CD4-positive, alpha-beta T cell (primary cell): ENCODE measurements at regions not wholly inside any gene's neighbourhood (a gene's known extent, or its start where the extent isn't known, plus 50 kb on each side); places are given as distances from the start of the nearest gene placed in this dataset.

Source experiments
- ATAC-seq: fragments of 200-7000 bp; cut with Tn5 transposase; one replicate; pipeline ENCODE4 v1.10.0; 2022; ENCODE audit warnings: mild to moderate bottlenecking; ENCODE audit not compliant: poor library complexity
- CTCF ChIA-PET: fragments of 350-600 bp; sonication (Branson Sonifier 250); formaldehyde crosslinking; loops from one replicate; lab custom pipeline; 2021; ENCODE audit warnings: antibody characterized with exemption, inconsistent platforms; lab: Charles Lee
- POLR2A ChIA-PET: fragments of 350-600 bp; sonication (Branson Sonifier 250); formaldehyde crosslinking; loops from one replicate; lab custom pipeline; 2021; ENCODE audit warnings: antibody characterized with exemption, inconsistent platforms; lab: Charles Lee
- DNase-seq, 14 experiments: peaks; one replicate each; pipeline ENCODE4 v3.0.0-alpha.2; 2013 to 2020; ENCODE audit warnings: mixed read lengths in 2 of 14
- H3K27ac ChIP-seq, 2 donors: one replicate each; pipeline versions ENCODE4 v1.5.1 to v1.7.0; 2013; ENCODE audit warnings: low read length in 2 of 2, low read depth in 1 of 2, mild to moderate bottlenecking in 1 of 2
- H3K27me3 ChIP-seq, 2 experiments: 1 replicate in 1 of 2; 2 replicates in 1 of 2; pipeline versions ENCODE4 v1.6.1 to v1.7.0; 2013; ENCODE audit warnings: low read length in 2 of 2, control low read depth in 1 of 2, mild to moderate bottlenecking in 1 of 2, moderate library complexity in 1 of 2; ENCODE audit not compliant: insufficient read depth in 2 of 2, control insufficient read depth in 1 of 2
- H3K36me3 ChIP-seq: one replicate; pipeline ENCODE4 v1.6.1; 2013; ENCODE audit warnings: low read length, control low read depth; ENCODE audit not compliant: insufficient read depth
- H3K4me1 ChIP-seq: one replicate; pipeline ENCODE4 v1.6.1; 2013; ENCODE audit warnings: low read length, control low read depth; ENCODE audit not compliant: insufficient read depth
- H3K4me3 ChIP-seq: one replicate; pipeline ENCODE4 v1.5.1; 2013; ENCODE audit warnings: mild to moderate bottlenecking, low read length, moderate library complexity
- H3K9me3 ChIP-seq, 2 experiments: 1 replicate in 1 of 2; 2 replicates in 1 of 2; pipeline versions ENCODE4 v1.6.1 to v1.7.0; 2013; ENCODE audit warnings: low read length in 2 of 2, mild to moderate bottlenecking in 2 of 2, control low read depth in 1 of 2, moderate library complexity in 1 of 2; ENCODE audit not compliant: control insufficient read depth in 1 of 2, insufficient read depth in 1 of 2
- H3K27ac Mint-ChIP-seq: one replicate; pipeline ENCODE4 v1.8.0; 2020; ENCODE audit warnings: mixed read lengths
- H3K27me3 Mint-ChIP-seq: one replicate; pipeline ENCODE4 v1.8.0; 2021; ENCODE audit warnings: mixed read lengths
- H3K36me3 Mint-ChIP-seq: one replicate; pipeline ENCODE4 v1.8.0; 2021; ENCODE audit warnings: low read depth, mixed read lengths
- H3K4me1 Mint-ChIP-seq: one replicate; pipeline ENCODE4 v1.8.0; 2021; ENCODE audit warnings: low read depth, mixed read lengths
- H3K4me3 Mint-ChIP-seq: one replicate; pipeline ENCODE4 v1.8.0; 2020; ENCODE audit warnings: mild to moderate bottlenecking, mixed read lengths
- H3K9me3 Mint-ChIP-seq: one replicate; pipeline ENCODE4 v1.8.0; 2020; ENCODE audit warnings: mixed read lengths
- CTCF ChIP-seq: fragments of 200-600 bp; IDR thresholded peaks from one replicate; pipeline ENCODE4 v1.8.0; 2022; ENCODE audit warnings: antibody characterized with exemption, mild to moderate bottlenecking
- intact Hi-C, 2 experiments: fragments of 100-400 bp; cut with DNase I in 1 of 2; cut with micrococcal nuclease in 1 of 2; formaldehyde crosslinking; loops; one replicate each; pipeline versions ENCODE4 v1.15.1 to v1.9.0; 2023 to 2025; cut with DNase I, micrococcal nuclease

GRCh38 chr10:129390147-129390546 lies 76.9 kb upstream of the MGMT start:
- no peak overlapping the region for H3K27ac Mint-ChIP-seq
- H3K9me3 Mint-ChIP-seq, result no peaks in the 10 kb centered on the region
- ChIA-PET POLR2A (interaction anchor here (0.7 kb wide), 1 partner anchor 22 kb away, joined by 3 read pairs; no protein-coding TSS in a partner anchor), CTCF (no interaction called here)
- no peaks in the 10 kb centered on the region for H3K4me1 Mint-ChIP-seq
- H3K36me3 ChIP-seq, result no peaks in the 10 kb centered on the region
- ATAC-seq (no peak), DNase-seq (no peak)
- no peaks in the 10 kb centered on the region for H3K9me3 ChIP-seq
- H3K27ac ChIP-seq, result no peak overlapping the region
- no peak overlapping the region for H3K4me3 Mint-ChIP-seq
- H3K4me3 ChIP-seq, result no peak overlapping the region
- intact Hi-C loops, result no loop called here
- H3K36me3 Mint-ChIP-seq, result no peaks in the 10 kb centered on the region
- peaks cover 0 to 4% of the 10 kb centered on the region in 2 experiments for H3K27me3 ChIP-seq
- peaks cover 4% of the 10 kb centered on the region for H3K27me3 Mint-ChIP-seq
- no peak for TF ChIP-seq CTCF
- no peaks in the 10 kb centered on the region for H3K4me1 ChIP-seq

- Mint-ChIP-seq H3K27me3 (peaks cover 4% of the 10 kb centered on the region), H3K4me3 (no peak overlapping the region), H3K36me3 (no peaks in the 10 kb centered on the region), H3K9me3 (no peaks in the 10 kb centered on the region), H3K27ac (no peak overlapping the region), H3K4me1 (no peaks in the 10 kb centered on the region)
- intact Hi-C loops, result no loop called here
- no peaks in the 10 kb centered on the region for H3K4me1 ChIP-seq
- no peak for ATAC-seq
- H3K27ac ChIP-seq, result no peak overlapping the region
- H3K36me3 ChIP-seq, result no peaks in the 10 kb centered on the region
- no peak for TF ChIP-seq CTCF
- no peak overlapping the region for H3K4me3 ChIP-seq
- ChIA-PET CTCF (no interaction called here), POLR2A (no interaction called here)
- peaks cover 0 to 4% of the 10 kb centered on the region in 2 experiments for H3K27me3 ChIP-seq
- no peak for DNase-seq
- H3K9me3 ChIP-seq, result no peaks in the 10 kb centered on the region
These were observed 76.3 kb upstream of the MGMT start for GRCh38 chr10:129390726-129391125.

- POLR2A ChIA-PET, result no interaction called here
- Mint-ChIP-seq H3K9me3 (no peaks in the 10 kb centered on the region), H3K27ac (no peak overlapping the region), H3K4me3 (no peak overlapping the region), H3K27me3 (peaks cover 4% of the 10 kb centered on the region), H3K4me1 (no peaks in the 10 kb centered on the region), H3K36me3 (no peaks in the 10 kb centered on the region)
- intact Hi-C loops, result no loop called here
- CTCF ChIA-PET, result no interaction called here
- no peaks in the 10 kb centered on the region for H3K36me3 ChIP-seq
- H3K4me3 ChIP-seq, result no peak overlapping the region
- no peaks in the 10 kb centered on the region for H3K4me1 ChIP-seq
- no peak for TF ChIP-seq CTCF
- peaks cover 0 to 4% of the 10 kb centered on the region in 2 experiments for H3K27me3 ChIP-seq
- DNase-seq (no peak), ATAC-seq (no peak)
- no peaks in the 10 kb centered on the region for H3K9me3 ChIP-seq
- no peak overlapping the region for H3K27ac ChIP-seq
These were observed 75.6 kb upstream of the MGMT start for GRCh38 chr10:129391464-129391863.
